H1 (cell line): ENCODE measurements at regions not wholly inside any gene's neighbourhood (a gene's known extent, or its start where the extent isn't known, plus 50 kb on each side); places are given as distances from the start of the nearest gene placed in this dataset.

Experiments used
- CBX5 ChIP-seq: fragments of 300-800, 300-1000 bp; sonication (generic); IDR thresholded peaks from 2 replicates; pipeline ENCODE4 v1.7.1; 2016; ENCODE audit warnings: antibody characterized with exemption, low read length, low read depth
- NANOG ChIP-seq: IDR thresholded peaks from 2 replicates; pipeline ENCODE4 v1.6.1; 2011; ENCODE audit warnings: low read length, low read depth, mild to moderate bottlenecking, inconsistent platforms; ENCODE audit not compliant: insufficient read depth, poor library complexity, severe bottlenecking
- TAF7 ChIP-seq: optimal IDR thresholded peaks from 2 replicates; pipeline ENCODE3; 2011; ENCODE audit warnings: low read depth, mild to moderate bottlenecking, inconsistent platforms, low read length, moderate library complexity, borderline replicate concordance

DNA sequence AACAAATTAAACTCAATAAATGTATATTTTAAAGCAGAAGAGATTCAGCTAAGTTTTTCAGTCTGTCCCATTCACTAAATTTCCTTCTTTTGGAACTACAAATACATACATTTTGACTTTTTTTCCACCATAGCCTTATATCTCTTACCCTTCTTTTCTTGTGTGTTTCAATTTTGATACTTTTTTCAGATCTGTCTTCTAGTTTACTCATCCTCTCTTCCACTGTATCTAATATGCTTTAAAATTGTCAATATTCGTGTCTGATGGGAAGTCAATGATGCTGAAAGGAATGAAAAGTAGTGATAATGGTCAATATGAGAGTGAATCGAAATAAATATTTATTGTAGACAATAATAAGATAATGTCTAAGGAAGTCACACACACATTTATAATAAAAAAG, 332.3 kb upstream of the KIRREL3 start (continued):
- TF ChIP-seq NANOG = no peak
- TF ChIP-seq CBX5 = no peak
- no peak for TF ChIP-seq TAF7
